ENCODE measurements at regions not wholly inside any gene's neighbourhood (a gene's known extent, or its start where the extent isn't known, plus 50 kb on each side); places are given as distances from the start of the nearest gene placed in this dataset.

GRCh38 chr18:76688724-76689472 is 133.5 kb upstream of the ZNF236 start:
- TF ChIP-seq CTCF (IDR thresholded peaks at IDR 0.05) (no peak), SMC3 (IDR thresholded peaks at IDR 0.05; ENCODE audit: low read depth, low read length) (no peak), SIN3A (IDR thresholded peaks at IDR 0.05; ENCODE audit: borderline replicate concordance, low read depth, low read length) (no peak), MAX (IDR thresholded peaks at IDR 0.05; ENCODE audit: low read depth) (no peak), POLR2AphosphoS5 (IDR thresholded peaks at IDR 0.05; ENCODE audit: low read depth, low read length) (no peak), TAF1 (IDR thresholded peaks at IDR 0.05; ENCODE audit: borderline replicate concordance, low read depth, low read length) (no peak), GABPA (IDR thresholded peaks at IDR 0.05; ENCODE audit: low read depth) (no peak), TEAD4 (IDR thresholded peaks at IDR 0.05; ENCODE audit: borderline replicate concordance, insufficient read depth) (no peak), EZH2phosphoT487 (IDR thresholded peaks at IDR 0.05; ENCODE audit: borderline replicate concordance, low read depth) (no peak), REST (IDR thresholded peaks at IDR 0.05; ENCODE audit: low read depth, low read length) (no peak), EP300 (IDR thresholded peaks at IDR 0.05; ENCODE audit: borderline replicate concordance in 1 of 2, low read depth in 1 of 2, low read length in 1 of 2) (no peak), JUND (IDR thresholded peaks at IDR 0.05) (no peak)
- TF ChIP-seq, protein P1, sequence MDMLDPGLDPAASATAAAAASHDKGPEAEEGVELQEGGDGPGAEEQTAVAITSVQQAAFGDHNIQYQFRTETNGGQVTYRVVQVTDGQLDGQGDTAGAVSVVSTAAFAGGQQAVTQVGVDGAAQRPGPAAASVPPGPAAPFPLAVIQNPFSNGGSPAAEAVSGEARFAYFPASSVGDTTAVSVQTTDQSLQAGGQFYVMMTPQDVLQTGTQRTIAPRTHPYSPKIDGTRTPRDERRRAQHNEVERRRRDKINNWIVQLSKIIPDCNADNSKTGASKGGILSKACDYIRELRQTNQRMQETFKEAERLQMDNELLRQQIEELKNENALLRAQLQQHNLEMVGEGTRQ (IDR thresholded peaks at IDR 0.05; ENCODE audit: borderline replicate concordance, low read depth, low read length) = no peak

All from SK-N-SH (cell line).